Panc1 (cell line): ENCODE measurements at regions not wholly inside any gene's neighbourhood (a gene's known extent, or its start where the extent isn't known, plus 50 kb on each side); places are given as distances from the start of the nearest gene placed in this dataset.

Experiments used
- ATAC-seq: fragments of 200-7000 bp; cut with Tn5 transposase; 2 replicates; pipeline ENCODE4 v1.9.1; 2020; ENCODE audit warnings: mild to moderate bottlenecking, moderate library complexity
- BruUV-seq: library from RNA; stranded (reverse); fragments of 400-500 nt; replicated peaks from 2 replicates; lab custom pipeline; 2021; lab: Mats Ljungman, UMichigan
- CTCF ChIA-PET: fragments of 300-600 bp; sonication (Branson Sonifier 250); formaldehyde crosslinking; loops from one replicate; lab custom pipeline; 2022; ENCODE audit warnings: antibody characterized with exemption; lab: Charles Lee
- POLR2A ChIA-PET: fragments of 300-600 bp; sonication (Branson Sonifier 250); formaldehyde crosslinking; loops from one replicate; lab custom pipeline; 2022; ENCODE audit warnings: antibody characterized with exemption; lab: Charles Lee
- DNase-seq: peaks from one replicate; pipeline ENCODE4 v3.0.0-alpha.2; 2010; ENCODE audit warnings: low read depth, low spot score
- H3K27ac ChIP-seq: 2 replicates; pipeline ENCODE4 v1.5.1; 2011; ENCODE audit warnings: mild to moderate bottlenecking, low read length, inconsistent platforms
- H3K27me3 ChIP-seq: fragments of 200-500 bp; sonication (Bioruptor generic); 2 replicates; pipeline ENCODE4 v1.6.0; 2014; ENCODE audit warnings: low read length, inconsistent platforms; ENCODE audit not compliant: control insufficient read depth, insufficient read depth
- H3K36me3 ChIP-seq: fragments of 200-500 bp; sonication (Bioruptor generic); 2 replicates; pipeline ENCODE4 v1.5.1; 2014; ENCODE audit warnings: inconsistent platforms, mild to moderate bottlenecking, low read length, moderate library complexity; ENCODE audit not compliant: control insufficient read depth, insufficient read depth
- H3K4me1 ChIP-seq: 2 replicates; pipeline ENCODE4 v1.5.1; 2011; ENCODE audit warnings: inconsistent platforms, mild to moderate bottlenecking, low read length, moderate library complexity; ENCODE audit not compliant: control insufficient read depth, insufficient read depth
- H3K4me3 ChIP-seq, 2 experiments: 2 replicates each; pipeline ENCODE4 v1.5.1; 2011 to 2012; ENCODE audit warnings: low read depth in 2 of 2, low read length in 2 of 2, mild to moderate bottlenecking in 2 of 2, inconsistent platforms in 1 of 2, moderate library complexity in 1 of 2
- H3K9me3 ChIP-seq: fragments of 200-500 bp; sonication (Bioruptor generic); 2 replicates; pipeline ENCODE4 v1.5.1; 2014; ENCODE audit warnings: low read depth, mild to moderate bottlenecking, inconsistent platforms, low read length, moderate library complexity; ENCODE audit not compliant: control insufficient read depth, insufficient read depth
- CTCF ChIP-seq: fragments of 450-650 bp; IDR thresholded peaks from 2 replicates; pipeline ENCODE4 v1.5.1; 2017; ENCODE audit warnings: mild to moderate bottlenecking
- POLR2AphosphoS5 ChIP-seq: IDR thresholded peaks from 2 replicates; pipeline ENCODE4 v1.6.1; 2012; ENCODE audit warnings: mild to moderate bottlenecking, low read depth, low read length, moderate library complexity
- SIN3A ChIP-seq: IDR thresholded peaks from 2 replicates; pipeline ENCODE4 v1.6.1; 2012; ENCODE audit warnings: low read depth, mild to moderate bottlenecking, low read length, moderate library complexity, borderline replicate concordance; ENCODE audit not compliant: insufficient read depth
- TCF7L2 ChIP-seq: IDR thresholded peaks from 2 replicates; pipeline ENCODE4 v1.6.1; 2011; ENCODE audit warnings: mild to moderate bottlenecking, low read depth, low read length, inconsistent platforms
- in situ Hi-C: cut with HindIII; loops from 2 replicates; pipeline ENCODE4 v1.10.0; 2016; ENCODE audit warnings: low sequenced_read_pairs, low pct_unique_long_range_greater_than_20kb
- intact Hi-C: fragments of 100-400 bp; cut with micrococcal nuclease; formaldehyde crosslinking; loops from one replicate; pipeline ENCODE4 v1.10.0; 2022; ENCODE audit not compliant: unreplicated experiment
- TF ChIP-seq, protein P1 (sequence below), 2 experiments: IDR thresholded peaks; 2 replicates each; pipeline ENCODE4 v1.6.1; 2011 to 2012; ENCODE audit warnings: low read depth in 2 of 2, control low read depth in 1 of 2, low read length in 1 of 2, mild to moderate bottlenecking in 1 of 2, moderate library complexity in 1 of 2; ENCODE audit not compliant: insufficient read depth in 1 of 2

GRCh38 chr5:159416438-159416837 is 86.2 kb upstream of the IL12B start:
- Histone ChIP-seq H3K27me3 (no peaks in the 10 kb centered on the region), H3K27ac (no peak overlapping the region), H3K4me3 (no peak overlapping the region), H3K4me1 (no peaks in the 10 kb centered on the region), H3K9me3 (no peaks in the 10 kb centered on the region), H3K36me3 (no peaks in the 10 kb centered on the region)
- ATAC-seq (no peak), DNase-seq (no peak)
- ChIA-PET CTCF (no interaction called here), POLR2A (no interaction called here)
- intact Hi-C loops, result no loop called here
- no peak for TF ChIP-seq SIN3A
- TF ChIP-seq CTCF, result no peak
- TF ChIP-seq, protein P1, sequence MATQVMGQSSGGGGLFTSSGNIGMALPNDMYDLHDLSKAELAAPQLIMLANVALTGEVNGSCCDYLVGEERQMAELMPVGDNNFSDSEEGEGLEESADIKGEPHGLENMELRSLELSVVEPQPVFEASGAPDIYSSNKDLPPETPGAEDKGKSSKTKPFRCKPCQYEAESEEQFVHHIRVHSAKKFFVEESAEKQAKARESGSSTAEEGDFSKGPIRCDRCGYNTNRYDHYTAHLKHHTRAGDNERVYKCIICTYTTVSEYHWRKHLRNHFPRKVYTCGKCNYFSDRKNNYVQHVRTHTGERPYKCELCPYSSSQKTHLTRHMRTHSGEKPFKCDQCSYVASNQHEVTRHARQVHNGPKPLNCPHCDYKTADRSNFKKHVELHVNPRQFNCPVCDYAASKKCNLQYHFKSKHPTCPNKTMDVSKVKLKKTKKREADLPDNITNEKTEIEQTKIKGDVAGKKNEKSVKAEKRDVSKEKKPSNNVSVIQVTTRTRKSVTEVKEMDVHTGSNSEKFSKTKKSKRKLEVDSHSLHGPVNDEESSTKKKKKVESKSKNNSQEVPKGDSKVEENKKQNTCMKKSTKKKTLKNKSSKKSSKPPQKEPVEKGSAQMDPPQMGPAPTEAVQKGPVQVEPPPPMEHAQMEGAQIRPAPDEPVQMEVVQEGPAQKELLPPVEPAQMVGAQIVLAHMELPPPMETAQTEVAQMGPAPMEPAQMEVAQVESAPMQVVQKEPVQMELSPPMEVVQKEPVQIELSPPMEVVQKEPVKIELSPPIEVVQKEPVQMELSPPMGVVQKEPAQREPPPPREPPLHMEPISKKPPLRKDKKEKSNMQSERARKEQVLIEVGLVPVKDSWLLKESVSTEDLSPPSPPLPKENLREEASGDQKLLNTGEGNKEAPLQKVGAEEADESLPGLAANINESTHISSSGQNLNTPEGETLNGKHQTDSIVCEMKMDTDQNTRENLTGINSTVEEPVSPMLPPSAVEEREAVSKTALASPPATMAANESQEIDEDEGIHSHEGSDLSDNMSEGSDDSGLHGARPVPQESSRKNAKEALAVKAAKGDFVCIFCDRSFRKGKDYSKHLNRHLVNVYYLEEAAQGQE (IDR thresholded peaks at IDR 0.05; ENCODE audit: insufficient read depth in 1 of 2, low read depth in 2 of 2, low read length in 1 of 2), result no peak
- TF ChIP-seq POLR2AphosphoS5, result no peak
- no peak for TF ChIP-seq TCF7L2
- in situ Hi-C loops, result no loop called here
- BruUV-seq, result no TSS peak

- Histone ChIP-seq H3K27ac (no peak overlapping the region), H3K4me1 (no peaks in the 10 kb centered on the region), H3K27me3 (no peaks in the 10 kb centered on the region), H3K4me3 (no peak overlapping the region), H3K9me3 (no peaks in the 10 kb centered on the region), H3K36me3 (no peaks in the 10 kb centered on the region)
- DNase-seq (no peak), ATAC-seq (no peak)
- ChIA-PET POLR2A (no interaction called here), CTCF (no interaction called here)
- no TSS peak for BruUV-seq
- TF ChIP-seq, protein P1 (IDR thresholded peaks at IDR 0.05; ENCODE audit: insufficient read depth in 1 of 2, low read depth in 2 of 2, low read length in 1 of 2), result no peak
- TF ChIP-seq SIN3A, result no peak
- TF ChIP-seq TCF7L2, result no peak
- TF ChIP-seq CTCF, result no peak
- no peak for TF ChIP-seq POLR2AphosphoS5
- in situ Hi-C loops, result no loop called here
- intact Hi-C loops, result no loop called here
Measured at GRCh38 chr5:159417170-159417569, 86.9 kb upstream of the IL12B start.
